Right ventricle myocardium inferior (tissue), 1 donor: ENCODE measurements at regions not wholly inside any gene's neighbourhood (a gene's known extent, or its start where the extent isn't known, plus 50 kb on each side); places are given as distances from the start of the nearest gene placed in this dataset.

Experiments
- ATAC-seq: fragments of 200-7000 bp; cut with Tn5 transposase; one replicate; pipeline ENCODE4 v1.9.1; 2020; ENCODE audit warnings: mild to moderate bottlenecking, moderate library complexity
- DNase-seq: peaks from one replicate; pipeline ENCODE4 v3.0.0; 2021; ENCODE audit errors: missing footprints
- intact Hi-C: fragments of 100-400 bp; cut with DNase I; formaldehyde crosslinking; loops from one replicate; pipeline ENCODE4 v1.11.0; 2022
- donor health status: DM: no; HTN: yes; CAD: no; lungs with severe emphysema.

- DNase-seq (no peak), ATAC-seq (no peak)
- intact Hi-C loops = no loop called here
These were observed 79.7 kb upstream of the SHISAL1 start for GRCh38 chr22:44392446-44392921.

GRCh38 chr22:44391481-44392445 lies 79.0 kb upstream of the SHISAL1 start:
- no peak for DNase-seq
- intact Hi-C loops = no loop called here
- ATAC-seq = no peak

DNA sequence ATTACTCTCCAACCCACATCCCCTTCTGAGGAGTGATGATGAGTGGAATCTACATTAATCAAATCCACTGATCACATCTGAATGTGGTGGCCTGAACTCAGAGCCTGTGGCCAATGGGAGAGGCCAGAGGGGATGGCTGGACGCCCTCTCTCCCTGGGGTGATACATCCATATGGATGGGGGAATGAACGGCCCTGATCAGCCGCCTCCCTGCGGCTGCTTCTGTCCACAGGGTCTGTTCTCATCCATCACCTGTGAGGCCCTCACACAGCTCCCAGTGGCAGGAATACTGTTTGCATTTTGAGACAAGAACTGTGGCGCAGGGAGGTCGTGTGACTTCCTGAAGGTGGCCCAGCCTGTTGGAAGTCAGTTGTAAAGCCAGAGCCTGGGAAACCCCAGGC lies 78.3 kb upstream of the SHISAL1 start:
- DNase-seq = no peak
- intact Hi-C loops = no loop called here
- no peak for ATAC-seq

DNA sequence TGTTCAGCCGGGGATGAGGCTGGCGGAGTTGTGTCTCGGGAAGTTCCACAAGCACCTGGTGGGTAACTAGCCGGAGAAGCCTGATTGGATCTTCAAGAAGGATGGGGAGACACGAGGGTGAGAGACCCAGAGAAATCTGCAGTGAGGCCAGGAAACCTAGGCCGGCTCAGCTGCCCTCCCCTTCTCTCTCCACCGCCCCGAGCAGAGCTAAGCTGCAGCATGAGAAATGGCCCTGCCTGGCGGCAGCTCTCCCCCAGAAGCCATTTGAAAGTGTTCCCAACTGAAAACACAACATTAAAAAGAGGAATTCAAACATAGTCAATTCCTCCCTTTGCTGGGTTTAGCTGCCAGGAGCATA lies 77.8 kb upstream of the SHISAL1 start:
- intact Hi-C loops = no loop called here
- ATAC-seq (no peak), DNase-seq (no peak)

DNA sequence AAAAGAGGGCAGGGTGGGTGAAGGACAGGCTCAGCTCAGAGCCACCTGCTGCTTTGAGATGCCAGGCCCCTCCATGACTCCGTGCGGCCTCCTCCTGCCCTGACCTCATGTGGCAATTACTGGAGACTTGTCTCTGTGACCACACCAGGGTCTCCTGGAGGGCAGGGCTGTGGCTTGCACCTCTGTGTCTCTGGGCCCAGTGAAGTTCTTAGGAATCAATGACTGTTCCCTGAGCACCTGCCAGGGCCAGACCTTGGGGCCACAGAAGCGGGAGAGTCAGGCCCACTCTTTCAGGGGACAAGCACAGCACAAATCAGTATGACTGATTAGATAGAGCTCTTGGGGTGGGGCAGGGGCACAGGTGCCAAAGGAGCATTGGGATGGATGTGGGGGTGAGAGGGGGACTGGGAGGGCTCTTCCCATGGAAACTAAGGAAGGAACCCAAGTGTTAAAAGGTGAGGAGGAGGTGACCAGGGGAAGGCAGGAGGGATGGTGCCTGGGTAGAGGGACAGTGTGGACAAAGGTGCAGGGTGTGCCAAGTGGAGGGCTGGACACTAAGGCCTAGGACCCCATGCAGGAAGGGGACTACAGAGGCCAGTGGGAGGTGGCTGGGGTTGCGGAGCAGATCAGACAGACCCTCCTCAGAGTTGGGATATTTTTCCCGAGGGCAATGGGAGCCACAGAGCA lies 77.3 kb upstream of the SHISAL1 start:
- no peak for DNase-seq

DNA sequence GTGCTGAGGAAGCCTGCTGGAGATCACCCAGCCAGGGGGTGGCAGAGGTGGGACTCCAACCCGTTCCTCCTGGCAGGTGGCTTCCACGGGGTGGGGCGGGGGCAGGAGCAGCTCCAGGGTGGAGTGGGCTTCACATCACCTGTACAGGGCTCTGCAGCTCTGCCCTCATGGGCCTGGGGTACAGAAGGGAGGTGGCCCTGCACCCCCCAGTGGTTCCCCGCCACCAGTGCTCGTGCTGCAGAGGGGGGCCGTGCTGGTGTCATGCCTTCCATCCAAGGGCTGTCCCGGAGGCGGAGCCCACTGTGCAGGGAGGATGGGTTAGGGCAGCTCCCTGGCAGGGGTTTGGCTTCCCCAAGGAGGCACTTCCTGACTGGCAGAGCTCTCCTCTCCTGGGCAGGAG lies 76.4 kb upstream of the SHISAL1 start:
- DNase-seq (no peak), ATAC-seq (no peak)
- intact Hi-C loops = no loop called here

More for the DNA sequence above, 77.3 kb upstream of the SHISAL1 start:
- no peak for ATAC-seq
- intact Hi-C loops = no loop called here

- DNase-seq (no peak), ATAC-seq (no peak)
- intact Hi-C loops = no loop called here
These were observed 74.7 kb upstream of the SHISAL1 start for GRCh38 chr22:44387486-44387885.

GRCh38 chr22:44386386-44387035 lies 73.8 kb upstream of the SHISAL1 start:
- DNase-seq (no peak), ATAC-seq (no peak)
- intact Hi-C loops = no loop called here

DNA sequence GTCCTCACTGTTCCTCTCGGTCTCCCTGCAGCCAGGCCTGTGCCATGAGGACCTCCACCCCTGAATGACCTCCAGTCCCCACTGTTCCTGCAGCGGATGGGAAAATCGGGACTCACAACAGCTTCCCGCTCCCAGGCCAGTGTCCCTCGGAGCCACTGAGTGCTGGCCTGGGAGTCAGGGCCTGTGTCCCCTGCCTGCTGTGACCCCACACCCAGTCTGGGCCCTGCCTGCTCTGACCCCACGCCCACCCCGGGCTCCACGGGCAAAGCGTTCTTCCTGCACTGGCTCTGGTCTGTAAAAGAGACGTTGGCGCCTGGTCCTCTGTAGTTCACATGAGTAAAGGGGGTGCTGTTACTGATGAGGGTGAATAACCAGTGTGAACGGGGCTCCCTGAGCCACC lies 73.0 kb upstream of the SHISAL1 start:
- intact Hi-C loops = no loop called here

DNA sequence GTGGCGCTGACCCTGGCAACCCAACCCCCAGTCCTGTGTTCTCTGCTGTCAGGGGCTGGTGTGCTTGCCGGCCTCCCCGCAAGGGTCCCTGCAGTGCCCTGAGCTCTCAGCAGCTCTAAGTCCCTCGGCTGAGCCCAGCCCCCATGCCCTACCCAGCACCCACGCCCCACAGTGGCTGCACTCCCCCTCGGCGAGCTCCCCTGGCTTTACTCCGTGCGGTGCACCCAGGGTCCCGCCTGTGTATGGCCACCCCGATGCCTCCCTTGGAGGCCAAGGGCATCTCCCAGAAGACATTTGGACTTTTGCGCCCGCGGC lies 72.5 kb upstream of the SHISAL1 start:
- intact Hi-C loops = no loop called here
- no peak for ATAC-seq
- no peak for DNase-seq

More for the DNA sequence above, 73.0 kb upstream of the SHISAL1 start:
- no peak for DNase-seq
- ATAC-seq = no peak

GRCh38 chr22:44384563-44385295 lies 72.0 kb upstream of the SHISAL1 start:
- ATAC-seq (no peak), DNase-seq (no peak)
- intact Hi-C loops = no loop called here

DNA sequence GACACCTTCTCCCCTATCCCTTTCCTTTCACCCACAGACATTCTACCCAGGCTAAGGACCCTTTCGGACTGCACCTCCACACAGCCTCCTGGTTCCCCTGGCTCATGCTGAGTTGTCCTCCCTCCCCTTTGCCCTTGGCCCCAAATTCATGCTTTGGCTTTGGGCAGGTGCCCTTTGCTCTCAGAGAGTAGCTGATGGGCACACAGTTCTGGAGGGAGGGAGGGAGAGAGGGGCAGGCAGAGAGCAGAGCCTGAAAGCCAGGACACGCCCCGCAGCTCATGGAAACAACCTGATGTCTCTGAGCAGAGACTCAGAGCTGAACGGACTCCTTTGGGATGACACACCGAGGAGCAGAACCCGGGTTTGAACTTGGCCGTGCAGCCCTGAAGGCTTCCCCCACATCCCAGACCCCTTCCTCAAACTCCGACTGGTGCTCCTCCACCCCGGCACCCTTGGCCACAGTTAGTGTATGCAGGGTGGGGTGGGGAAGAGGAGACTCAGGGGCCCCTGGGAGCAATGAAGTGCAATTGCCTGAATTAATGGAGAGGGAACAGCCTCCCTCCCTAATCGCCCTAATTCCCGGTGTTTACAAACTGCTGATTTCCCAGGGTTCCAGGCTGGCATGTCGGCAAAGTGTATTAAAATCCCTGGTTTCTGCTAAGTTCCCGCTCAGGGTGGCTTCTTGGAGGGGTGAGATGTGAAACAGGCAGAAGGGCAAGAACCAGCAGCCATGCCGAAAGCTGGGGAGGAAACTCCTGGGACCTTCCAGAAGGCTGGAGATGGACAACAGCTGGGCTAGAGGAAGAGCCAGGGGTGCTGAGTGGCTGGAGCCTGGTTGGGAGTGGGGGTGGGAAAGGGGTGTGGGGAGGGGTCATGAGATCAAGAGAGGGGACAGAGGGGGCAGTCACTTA lies 71.2 kb upstream of the SHISAL1 start:
- no peak for ATAC-seq
- DNase-seq = no peak
- intact Hi-C loops = no loop called here

GRCh38 chr22:44383064-44383575 lies 70.4 kb upstream of the SHISAL1 start:
- DNase-seq (no peak), ATAC-seq (no peak)
- intact Hi-C loops = no loop called here

- intact Hi-C loops = no loop called here
- ATAC-seq (no peak), DNase-seq (no peak)
These were observed 69.6 kb upstream of the SHISAL1 start for GRCh38 chr22:44382116-44383038.

- intact Hi-C loops = no loop called here
- no peak for DNase-seq
- no peak for ATAC-seq
These were observed 69.0 kb upstream of the SHISAL1 start for GRCh38 chr22:44381761-44382115.

- ATAC-seq (no peak), DNase-seq (no peak)
- intact Hi-C loops = no loop called here
These were observed 68.2 kb upstream of the SHISAL1 start for GRCh38 chr22:44380756-44381486.
